Osteoblast (primary cell): ENCODE measurements at regions not wholly inside any gene's neighbourhood (a gene's known extent, or its start where the extent isn't known, plus 50 kb on each side); places are given as distances from the start of the nearest gene placed in this dataset.

Experiments used
- DNase-seq: peaks from one replicate; pipeline ENCODE4 v3.0.0; 2011; ENCODE audit warnings: low spot score, mixed read lengths; ENCODE audit not compliant: insufficient read length; ENCODE audit errors: missing footprints
- H2AFZ ChIP-seq: 2 replicates; pipeline ENCODE4 v1.6.0; 2011; ENCODE audit warnings: mild to moderate bottlenecking, low read length
- H3K27ac ChIP-seq: 2 replicates; pipeline ENCODE4 v1.5.1; 2011; ENCODE audit warnings: mild to moderate bottlenecking, low read depth, low read length, moderate library complexity
- H3K27me3 ChIP-seq: 2 replicates; pipeline ENCODE4 v1.6.0; 2012; ENCODE audit warnings: mild to moderate bottlenecking, control low read depth, inconsistent platforms, low read length, moderate library complexity; ENCODE audit not compliant: insufficient read depth
- H3K36me3 ChIP-seq: 2 replicates; pipeline ENCODE4 v1.5.1; 2011; ENCODE audit warnings: mild to moderate bottlenecking, low read length, control low read depth, moderate library complexity; ENCODE audit not compliant: insufficient read depth
- H3K4me1 ChIP-seq: 2 replicates; pipeline ENCODE4 v1.5.1; 2011; ENCODE audit warnings: mild to moderate bottlenecking, low read length, control low read depth, moderate library complexity; ENCODE audit not compliant: insufficient read depth
- H3K4me2 ChIP-seq: 2 replicates; pipeline ENCODE4 v1.6.0; 2011; ENCODE audit warnings: mild to moderate bottlenecking, low read length; ENCODE audit not compliant: insufficient read depth
- H3K4me3 ChIP-seq: fragments of 200-600 bp; sonication (generic); 3 replicates; pipeline ENCODE4 v1.5.1; 2012; ENCODE audit warnings: mild to moderate bottlenecking, low read length, inconsistent platforms; ENCODE audit not compliant: insufficient read depth
- H3K79me2 ChIP-seq: 2 replicates; pipeline ENCODE4 v1.6.0; 2012; ENCODE audit warnings: mild to moderate bottlenecking, low read length, control low read depth, inconsistent platforms; ENCODE audit not compliant: insufficient read depth
- H3K9me3 ChIP-seq: 2 replicates; pipeline ENCODE4 v1.5.1; 2011; ENCODE audit warnings: low read depth, low read length, control low read depth
- H4K20me1 ChIP-seq: 2 replicates; pipeline ENCODE4 v1.6.0; 2012; ENCODE audit warnings: mild to moderate bottlenecking, low read length, control low read depth; ENCODE audit not compliant: insufficient read depth
- CTCF ChIP-seq: IDR thresholded peaks from 2 replicates; pipeline ENCODE4 v1.5.1; 2011; ENCODE audit warnings: mild to moderate bottlenecking, low read depth, low read length, moderate library complexity; ENCODE audit errors: extremely low read depth

- H3K36me3 ChIP-seq, result no peaks in the 10 kb centered on the region
- DNase-seq, result no peak
- no peak overlapping the region for H3K27ac ChIP-seq
- no peaks in the 10 kb centered on the region for H3K79me2 ChIP-seq
- no peak overlapping the region for H3K4me2 ChIP-seq
- H3K27me3 ChIP-seq, result no peaks in the 10 kb centered on the region
- no peaks in the 10 kb centered on the region for H3K9me3 ChIP-seq
- H2AFZ ChIP-seq, result no peak overlapping the region
- H3K4me3 ChIP-seq, result no peak overlapping the region
- no peak for TF ChIP-seq CTCF
- no peaks in the 10 kb centered on the region for H3K4me1 ChIP-seq
- H4K20me1 ChIP-seq, result no peaks in the 10 kb centered on the region
Observed at GRCh38 chr7:52475001-52475582, 560.3 kb upstream of the POM121L12 start.

GRCh38 chr7:52473756-52474155 lies 561.7 kb upstream of the POM121L12 start:
- no peak for TF ChIP-seq CTCF
- Histone ChIP-seq H3K79me2 (no peaks in the 10 kb centered on the region), H3K4me3 (no peak overlapping the region), H3K27me3 (no peaks in the 10 kb centered on the region), H3K27ac (no peak overlapping the region), H3K36me3 (no peaks in the 10 kb centered on the region), H4K20me1 (no peaks in the 10 kb centered on the region), H3K4me1 (no peaks in the 10 kb centered on the region), H3K4me2 (no peak overlapping the region), H3K9me3 (no peaks in the 10 kb centered on the region), H2AFZ (no peak overlapping the region)
- no peak for DNase-seq

GRCh38 chr7:52472006-52472620 lies 563.3 kb upstream of the POM121L12 start:
- H3K4me2 ChIP-seq, result no peak overlapping the region
- no peaks in the 10 kb centered on the region for H3K79me2 ChIP-seq
- no peak for DNase-seq
- H3K36me3 ChIP-seq, result no peaks in the 10 kb centered on the region
- no peak overlapping the region for H3K27ac ChIP-seq
- no peak overlapping the region for H3K4me3 ChIP-seq
- H2AFZ ChIP-seq, result no peak overlapping the region
- TF ChIP-seq CTCF, result no peak
- H4K20me1 ChIP-seq, result no peaks in the 10 kb centered on the region
- no peaks in the 10 kb centered on the region for H3K4me1 ChIP-seq
- H3K9me3 ChIP-seq, result no peaks in the 10 kb centered on the region
- H3K27me3 ChIP-seq, result no peaks in the 10 kb centered on the region

- Histone ChIP-seq H3K4me2 (no peak overlapping the region), H2AFZ (no peak overlapping the region), H3K27me3 (no peaks in the 10 kb centered on the region), H3K79me2 (no peaks in the 10 kb centered on the region), H3K4me3 (no peak overlapping the region), H3K9me3 (peaks cover 3% of the 10 kb centered on the region), H3K4me1 (no peaks in the 10 kb centered on the region), H4K20me1 (no peaks in the 10 kb centered on the region), H3K27ac (no peak overlapping the region), H3K36me3 (no peaks in the 10 kb centered on the region)
- no peak for TF ChIP-seq CTCF
- DNase-seq, result no peak
Observed at GRCh38 chr7:52465216-52465615, 570.2 kb upstream of the POM121L12 start.
